Left ventricle myocardium superior (tissue), 1 donor: ENCODE measurements at regions not wholly inside any gene's neighbourhood (a gene's known extent, or its start where the extent isn't known, plus 50 kb on each side); places are given as distances from the start of the nearest gene placed in this dataset.
"Not testable (repeated sequence)": the region's sequence is repeated elsewhere in the genome, so short reads cannot be mapped to it uniquely, and the experiment has no call there.

Experiments used
- ATAC-seq: fragments of 200-7000 bp; cut with Tn5 transposase; one replicate; pipeline ENCODE4 v1.9.1; 2020; ENCODE audit warnings: mild to moderate bottlenecking, moderate library complexity
- DNase-seq: peaks from one replicate; pipeline ENCODE4 v3.0.0-alpha.2; 2020
- intact Hi-C: fragments of 100-400 bp; cut with micrococcal nuclease; formaldehyde crosslinking; loops from one replicate; pipeline ENCODE4 v1.11.0; 2022
- donor health status: DM: no; HTN: yes; CAD: no; lungs with severe emphysema.

GRCh38 chr15:91412138-91412928 lies 312.3 kb downstream of the SV2B start:
- DNase-seq: no peak
- no peak for ATAC-seq
- intact Hi-C loops: no loop called here

DNA sequence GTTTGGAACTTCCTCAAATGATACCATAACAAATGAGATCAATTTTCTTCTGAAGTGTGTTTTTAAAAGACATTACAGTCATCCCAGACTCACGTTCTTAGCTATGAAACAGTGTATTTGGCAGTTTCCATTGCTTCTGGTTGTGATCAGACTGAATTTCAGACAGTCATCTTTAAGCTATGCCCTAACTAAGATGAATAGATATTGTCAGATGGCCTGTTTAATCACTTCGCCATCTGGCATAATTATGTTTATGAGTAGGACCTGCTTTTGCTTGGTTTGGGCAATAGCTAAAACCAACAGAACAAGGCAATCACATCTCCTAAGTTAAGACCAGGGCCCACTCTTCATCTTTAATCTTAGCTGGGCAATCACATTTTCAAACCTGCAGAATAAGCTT lies 313.1 kb downstream of the SV2B start:
- ATAC-seq (no peak), DNase-seq (no peak)
- intact Hi-C loops: no loop called here

DNA sequence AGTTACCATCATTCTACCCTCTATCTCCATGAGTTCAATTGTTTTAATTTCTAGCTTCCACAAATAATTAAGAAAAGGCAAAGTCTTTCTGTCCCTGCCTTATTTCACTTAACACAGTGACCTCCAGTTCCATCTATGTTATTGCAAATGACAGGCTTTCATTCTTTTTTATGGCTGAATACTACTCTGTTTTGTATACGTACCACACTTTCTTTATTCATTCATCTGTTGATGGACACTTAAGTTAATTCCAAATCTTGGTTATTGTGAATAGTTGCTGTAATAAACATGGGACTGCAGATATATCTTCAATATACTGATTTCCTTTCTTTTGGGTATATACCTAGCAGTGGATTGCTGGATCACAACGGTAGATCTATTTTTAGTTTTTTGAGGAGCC lies 314.1 kb downstream of the SV2B start:
- ATAC-seq (no peak), DNase-seq (no peak)
- intact Hi-C loops: no loop called here

DNA sequence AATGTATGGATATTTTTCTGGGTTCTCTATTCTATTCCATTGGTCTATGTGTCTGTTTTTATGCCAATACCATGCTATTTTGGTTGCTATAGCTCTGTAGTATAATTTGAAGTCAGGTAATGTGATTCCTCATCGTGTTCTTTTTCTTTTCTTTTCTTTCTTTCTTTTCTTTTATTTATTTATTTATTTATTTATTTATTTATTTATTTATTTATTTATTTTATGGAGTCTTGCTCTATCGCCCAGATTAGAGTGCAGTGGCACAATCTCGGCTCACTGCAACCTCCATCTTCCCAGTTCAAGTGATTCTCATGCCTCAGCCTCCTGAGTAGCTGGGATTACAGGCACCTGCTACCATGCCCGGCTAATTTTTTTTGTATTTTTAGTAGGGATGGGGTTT lies 315.2 kb downstream of the SV2B start:
- intact Hi-C loops, ATAC-seq: not testable (repeated sequence)

GRCh38 chr15:91420689-91421088 lies 320.6 kb downstream of the SV2B start:
- ATAC-seq (no peak), DNase-seq (no peak)
- intact Hi-C loops: no loop called here

More for the DNA sequence above, 315.2 kb downstream of the SV2B start:
- DNase-seq: not testable (repeated sequence)

DNA sequence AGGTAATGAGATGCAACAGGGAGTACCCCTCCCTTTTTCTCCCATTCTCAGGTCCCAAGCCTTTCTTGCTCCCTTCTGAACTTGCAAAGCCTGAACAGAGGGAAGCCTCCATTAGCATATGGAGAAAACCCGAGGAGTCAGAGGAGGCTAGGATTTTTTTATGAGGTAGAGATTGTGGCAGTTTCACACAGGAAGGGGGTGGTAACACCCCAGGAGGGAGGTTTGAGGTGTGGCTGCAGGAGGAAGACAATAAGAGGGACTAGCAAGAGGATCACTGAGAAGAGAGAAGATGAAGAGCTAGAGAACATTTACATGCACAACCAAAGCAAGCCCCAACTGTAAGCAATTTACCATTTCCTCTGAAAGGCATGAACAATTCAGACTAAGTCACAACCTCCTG lies 322.7 kb downstream of the SV2B start:
- ATAC-seq (no peak), DNase-seq (no peak)
- intact Hi-C loops: no loop called here

DNA sequence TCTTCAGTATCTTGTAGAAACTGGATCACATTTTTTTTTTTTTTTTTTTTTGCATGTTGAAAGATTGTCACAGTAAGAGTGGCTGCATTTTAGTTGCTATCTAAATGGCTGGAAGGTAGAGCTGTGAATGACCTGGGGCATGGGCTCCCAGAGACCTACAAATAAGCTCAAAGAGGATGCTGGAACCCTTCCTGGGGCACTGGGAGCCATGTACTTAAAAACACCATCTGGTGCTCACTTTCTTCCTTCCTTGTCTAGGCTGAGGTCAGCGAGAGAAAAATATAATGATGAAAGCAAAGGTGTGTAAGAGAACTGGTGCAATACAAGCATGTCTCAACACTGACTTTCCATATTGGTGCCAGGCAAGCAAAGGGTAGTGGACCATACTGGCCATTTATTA lies 323.9 kb downstream of the SV2B start:
- intact Hi-C loops: no loop called here
- DNase-seq: no peak
- no peak for ATAC-seq

DNA sequence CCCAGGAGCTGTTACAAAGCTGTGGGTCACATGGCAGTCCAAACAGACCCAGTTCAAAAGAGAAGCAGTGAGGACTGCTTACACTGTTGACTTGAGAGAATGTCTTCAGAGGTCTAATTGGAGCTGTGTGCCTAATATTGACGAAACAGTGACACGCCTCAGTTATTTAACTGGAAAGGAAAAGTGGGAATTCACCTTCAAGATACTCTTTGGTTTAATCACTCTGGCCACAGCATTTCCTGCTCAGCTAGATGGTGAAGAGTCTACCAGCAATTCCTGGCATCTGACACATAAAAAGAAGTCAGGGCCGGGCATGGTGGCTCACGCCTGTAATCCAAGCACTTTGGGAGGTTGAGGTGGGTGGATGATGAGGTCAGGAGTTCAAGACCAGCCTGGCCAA lies 326.4 kb downstream of the SV2B start:
- no peak for DNase-seq
- no peak for ATAC-seq
- intact Hi-C loops: no loop called here

DNA sequence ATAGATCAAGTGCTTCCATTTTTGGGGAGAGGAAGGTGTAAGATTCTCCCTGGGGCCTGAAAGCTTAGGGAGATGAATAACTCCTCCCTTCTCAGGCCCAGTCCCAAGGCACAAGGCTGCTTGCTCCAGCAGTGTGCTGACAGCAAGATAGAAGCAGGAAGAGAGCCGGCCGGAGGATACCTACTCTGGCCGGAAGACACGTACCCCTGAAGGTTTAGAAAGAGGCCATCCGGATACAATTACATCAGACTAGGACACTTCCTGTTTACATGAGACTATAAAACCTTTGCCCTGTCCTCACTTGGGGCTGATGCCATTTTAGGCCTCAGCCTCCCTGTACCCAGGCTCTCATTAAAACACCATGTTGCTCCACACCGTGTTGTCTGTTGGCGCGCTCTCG lies 329.9 kb downstream of the SV2B start:
- ATAC-seq (no peak), DNase-seq (no peak)

GRCh38 chr15:91431041-91431715 lies 331.1 kb downstream of the SV2B start:
- no peak for DNase-seq
- intact Hi-C loops: no loop called here
- ATAC-seq: no peak

More for the DNA sequence above, 329.9 kb downstream of the SV2B start:
- intact Hi-C loops: no loop called here

GRCh38 chr15:91435113-91435512 lies 335.1 kb downstream of the SV2B start:
- no peak for DNase-seq
- intact Hi-C loops: no loop called here
- ATAC-seq: no peak

DNA sequence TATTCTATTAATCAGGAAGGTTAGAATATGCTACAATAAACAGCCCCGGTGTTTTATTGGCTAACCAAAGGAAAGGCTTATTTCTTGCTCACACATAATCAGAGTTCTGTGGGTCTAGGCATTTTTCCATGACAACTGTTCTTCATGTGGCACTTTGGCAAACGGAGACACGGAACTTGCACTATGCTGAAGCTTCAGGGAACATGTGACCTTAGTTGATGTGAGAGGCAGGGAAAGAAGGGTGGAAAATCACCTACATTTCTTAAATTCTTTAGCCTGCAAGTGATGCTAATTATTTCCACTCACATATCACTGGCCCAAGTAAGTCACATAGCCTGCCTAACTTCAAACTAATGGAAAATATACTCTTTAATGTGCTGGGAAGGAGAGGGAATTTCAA lies 344.6 kb downstream of the SV2B start:
- intact Hi-C loops: no loop called here
- ATAC-seq: no peak
- DNase-seq: no peak

GRCh38 chr15:91445695-91446228 lies 345.7 kb downstream of the SV2B start:
- DNase-seq: no peak
- intact Hi-C loops: no loop called here

GRCh38 chr15:91447991-91448644 lies 348.1 kb downstream of the SV2B start:
- DNase-seq (no peak), ATAC-seq (no peak)
- intact Hi-C loops: no loop called here

More at GRCh38 chr15:91445695-91446228, 345.7 kb downstream of the SV2B start:
- ATAC-seq: no peak

GRCh38 chr15:91453376-91453775 lies 353.3 kb downstream of the SV2B start:
- ATAC-seq, DNase-seq, intact Hi-C loops: not testable (repeated sequence)

GRCh38 chr15:91456251-91456718 lies 356.2 kb downstream of the SV2B start:
- ATAC-seq (no peak), DNase-seq (no peak)
- intact Hi-C loops: no loop called here

DNA sequence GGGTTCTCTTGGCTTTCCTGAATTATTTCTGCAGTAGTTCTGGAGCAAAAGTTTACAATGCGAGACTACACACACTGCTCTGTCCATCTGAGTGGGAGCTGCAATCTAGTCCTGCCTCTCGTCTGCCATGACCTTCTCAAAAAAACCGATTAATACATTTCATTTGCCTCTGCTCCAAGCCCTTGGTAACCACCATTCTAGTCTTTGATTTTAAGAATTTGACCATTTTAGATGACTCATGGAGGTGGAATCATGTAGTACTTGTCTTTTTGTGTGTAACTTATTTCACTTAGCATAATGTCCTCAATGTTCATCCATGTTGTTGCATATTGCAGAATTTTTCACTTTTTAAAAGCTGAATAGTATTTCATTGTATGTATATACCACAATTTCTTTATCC lies 356.9 kb downstream of the SV2B start:
- intact Hi-C loops: no loop called here
- ATAC-seq: no peak
- no peak for DNase-seq

DNA sequence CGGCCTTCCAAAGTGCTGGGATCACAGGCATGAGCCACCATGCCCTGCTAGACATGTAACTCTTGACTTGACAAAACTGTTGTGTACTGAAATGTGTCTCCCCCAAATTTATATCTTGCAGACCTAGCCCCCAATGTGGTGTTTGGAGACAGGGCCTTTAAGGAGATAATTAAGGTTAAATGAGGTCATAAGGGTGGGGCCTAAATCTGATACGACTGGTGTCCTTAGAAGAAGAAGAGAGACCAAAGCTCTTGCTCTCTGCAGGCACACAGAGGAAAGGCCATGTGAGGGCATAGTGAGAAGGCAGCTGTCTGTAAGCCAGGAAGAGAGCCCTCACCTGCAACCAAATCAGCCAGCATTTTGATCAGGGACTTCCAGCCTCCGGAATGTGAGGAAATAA lies 361.3 kb downstream of the SV2B start:
- intact Hi-C loops: no loop called here
- no peak for DNase-seq
- no peak for ATAC-seq

DNA sequence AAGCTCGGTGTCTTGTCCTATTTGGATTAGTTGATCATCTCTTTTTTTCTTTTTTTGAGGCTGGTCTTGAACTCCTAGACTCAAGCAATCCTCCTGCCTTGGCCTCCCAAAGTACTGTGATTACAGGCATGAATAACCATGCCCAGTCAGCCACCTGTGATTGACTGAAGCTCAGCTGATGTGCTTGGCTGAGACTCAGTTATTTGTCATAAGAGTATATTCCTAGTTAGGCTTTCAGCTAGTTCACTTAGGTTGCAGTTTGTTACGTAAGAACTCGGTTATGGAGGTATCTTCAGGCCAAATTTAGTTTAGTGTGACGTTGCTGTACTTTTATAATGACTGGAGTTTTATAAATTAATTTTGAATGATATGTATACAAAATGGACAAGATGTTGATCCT lies 365.0 kb downstream of the SV2B start:
- no peak for DNase-seq
- intact Hi-C loops: no loop called here
- no peak for ATAC-seq

- intact Hi-C loops: no loop called here
- DNase-seq (no peak), ATAC-seq (no peak)
Measured at GRCh38 chr15:91465696-91466095, 365.6 kb downstream of the SV2B start.
